LoVo (cell line): ENCODE measurements at regions not wholly inside any gene's neighbourhood (a gene's known extent, or its start where the extent isn't known, plus 50 kb on each side); places are given as distances from the start of the nearest gene placed in this dataset.

Experiments used
- DNase-seq: peaks from one replicate; pipeline ENCODE4 v3.0.0-alpha.2; 2016; ENCODE audit warnings: low spot score

DNA sequence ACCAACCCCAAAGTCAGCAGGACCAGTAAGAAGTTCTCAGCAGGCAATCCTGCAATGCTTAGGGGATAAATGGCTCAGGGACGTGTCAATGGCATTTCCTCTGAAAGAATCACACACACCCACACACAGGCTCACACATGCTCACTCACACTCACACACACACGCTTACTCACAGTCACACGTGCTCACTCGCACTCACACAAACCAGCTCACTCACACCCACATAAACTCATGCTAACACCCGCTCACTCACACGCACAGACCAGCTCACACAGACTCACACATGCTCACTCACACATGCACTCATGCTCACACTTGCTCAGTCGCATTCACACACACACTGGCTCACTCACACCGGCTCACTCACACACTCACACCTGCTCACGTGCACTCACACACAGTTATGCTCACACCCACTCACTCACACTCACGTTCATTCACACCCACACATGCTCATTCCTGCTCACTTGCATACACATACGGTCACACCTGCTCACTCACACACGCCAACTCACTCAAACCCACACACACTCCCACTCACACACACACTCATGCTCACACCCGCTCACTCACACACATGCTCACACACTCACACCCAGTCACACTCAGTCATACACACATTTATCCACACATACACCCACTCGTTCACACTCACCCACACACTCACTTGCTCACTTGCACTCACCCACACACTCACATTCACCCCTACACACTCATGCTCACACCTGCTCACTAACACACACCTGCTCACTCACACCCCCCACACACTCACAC lies 436.8 kb downstream of the BCL11B start:
- DNase-seq, result no peak

- no peak for DNase-seq
These were observed 436.2 kb downstream of the BCL11B start for GRCh38 chr14:98835825-98836100.

DNA sequence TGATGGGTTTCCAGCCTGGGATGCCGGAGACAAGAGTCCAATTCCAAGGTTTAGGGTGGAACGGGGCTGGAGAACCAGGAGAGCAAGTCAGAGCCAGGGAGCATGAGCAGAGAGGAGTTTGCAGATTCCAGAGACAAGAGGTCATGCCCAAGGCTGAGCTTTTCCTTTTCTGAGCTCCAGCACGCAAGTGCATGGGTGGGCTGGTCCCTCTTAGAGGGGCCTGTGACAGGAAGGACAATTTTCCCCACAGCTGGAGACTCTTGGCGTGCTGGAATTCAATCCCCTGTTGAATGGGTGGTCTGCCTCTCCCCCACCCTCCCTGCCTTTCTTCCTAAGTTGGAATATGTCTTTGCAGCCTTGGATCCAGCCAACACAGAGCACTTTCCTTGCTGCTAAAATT lies 431.9 kb downstream of the BCL11B start:
- DNase-seq, result no peak

GRCh38 chr14:98840511-98840910 lies 431.5 kb downstream of the BCL11B start:
- no peak for DNase-seq

GRCh38 chr14:98844456-98844855 lies 427.5 kb downstream of the BCL11B start:
- DNase-seq, result no peak

DNA sequence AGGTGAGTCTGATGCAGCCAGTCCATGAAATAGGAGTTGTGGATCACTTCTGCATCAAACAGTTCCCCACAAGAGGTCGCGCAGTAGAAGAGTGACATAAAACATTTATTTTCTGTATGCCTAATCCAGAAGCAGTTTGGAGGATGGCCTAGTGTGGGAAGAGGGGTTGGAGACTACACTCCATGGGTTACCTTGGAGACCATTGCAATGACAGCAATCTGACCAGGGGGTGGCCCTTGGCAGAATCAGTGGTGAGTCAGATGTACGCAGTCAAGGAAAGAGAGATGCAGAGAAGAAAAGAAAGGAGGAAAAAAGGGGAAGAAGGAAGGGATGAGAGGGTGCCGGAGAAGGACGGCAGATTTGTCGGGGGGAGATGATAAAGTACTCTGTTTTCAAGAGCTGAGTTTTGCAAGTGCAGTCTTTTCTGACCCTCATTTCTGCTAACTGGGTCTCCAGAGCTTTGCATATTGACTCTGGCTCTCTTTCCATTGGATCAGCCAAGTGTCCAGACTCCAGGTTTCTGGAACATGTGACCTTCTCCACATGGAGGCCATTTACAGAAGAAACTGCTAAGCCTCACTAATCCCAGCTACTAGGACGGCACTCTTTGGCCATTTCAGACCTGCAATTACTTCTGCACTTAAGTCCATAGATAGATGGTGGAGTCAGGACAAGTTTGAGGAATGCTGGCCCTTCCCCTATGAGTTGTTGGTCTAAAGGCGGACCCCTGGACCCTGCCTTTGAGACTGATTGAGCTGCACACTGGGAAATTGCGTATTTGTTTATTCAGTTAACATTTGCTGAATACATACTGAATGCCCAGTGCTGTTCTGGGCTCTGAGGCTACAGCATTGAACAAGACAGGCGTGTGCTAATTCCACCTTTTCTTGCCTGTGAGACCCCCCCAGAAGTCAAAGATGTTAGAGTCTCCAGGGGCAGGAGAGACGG lies 424.2 kb downstream of the BCL11B start:
- DNase-seq, result no peak

DNA sequence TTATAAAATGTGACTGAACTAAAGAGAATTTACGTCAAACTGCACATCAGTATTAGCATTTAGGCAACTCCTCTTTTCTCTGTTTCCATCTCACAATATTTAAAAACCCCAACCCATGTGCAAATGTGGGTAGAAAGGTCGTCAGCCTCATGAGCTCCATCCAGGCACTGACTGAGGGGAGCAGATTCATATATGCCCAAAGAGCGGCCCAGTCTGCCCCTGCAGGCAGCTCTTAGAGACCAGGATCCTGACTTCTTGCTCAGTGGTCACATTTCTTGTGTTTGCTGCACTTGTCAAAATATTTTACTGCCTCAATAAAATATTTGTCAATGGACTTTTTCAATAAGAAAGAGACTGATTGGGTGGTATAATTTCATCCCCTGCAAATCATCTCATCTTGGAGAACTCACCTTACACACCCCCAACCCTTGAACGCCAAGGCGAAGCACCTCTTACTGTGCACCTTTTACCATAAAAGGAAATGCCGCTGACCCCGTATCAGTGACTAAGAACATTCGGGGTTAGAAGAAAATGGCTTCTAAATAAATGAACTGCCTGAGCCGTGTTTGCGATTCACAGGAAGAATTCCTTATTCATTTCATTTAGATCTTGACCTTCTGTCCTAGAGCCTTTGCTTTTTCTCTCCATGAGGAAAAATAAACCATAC lies 418.8 kb downstream of the BCL11B start:
- no peak for DNase-seq

- no peak for DNase-seq
These were observed 415.9 kb downstream of the BCL11B start for GRCh38 chr14:98855926-98856715.

- no peak for DNase-seq
These were observed 413.8 kb downstream of the BCL11B start for GRCh38 chr14:98858158-98858557.

DNA sequence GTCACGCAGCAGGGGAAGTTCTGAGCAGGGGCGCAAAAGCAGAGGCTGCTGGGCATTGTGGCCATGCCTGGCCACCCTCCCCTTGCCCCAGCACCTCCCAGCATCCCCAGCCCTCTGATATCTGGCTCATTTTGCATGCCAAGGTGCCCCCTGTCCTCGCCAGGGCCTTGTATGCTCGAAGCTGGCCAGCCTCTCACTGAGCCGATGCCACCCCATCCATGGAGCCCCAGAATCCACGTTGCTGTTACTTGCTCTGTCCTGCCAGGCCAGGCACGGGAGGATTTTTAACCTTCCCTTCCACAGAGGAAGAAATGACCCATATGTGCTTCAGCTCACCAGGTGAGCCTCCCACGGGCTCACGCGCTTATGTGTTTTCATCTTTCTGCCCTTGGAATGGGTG lies 413.4 kb downstream of the BCL11B start:
- no peak for DNase-seq

DNA sequence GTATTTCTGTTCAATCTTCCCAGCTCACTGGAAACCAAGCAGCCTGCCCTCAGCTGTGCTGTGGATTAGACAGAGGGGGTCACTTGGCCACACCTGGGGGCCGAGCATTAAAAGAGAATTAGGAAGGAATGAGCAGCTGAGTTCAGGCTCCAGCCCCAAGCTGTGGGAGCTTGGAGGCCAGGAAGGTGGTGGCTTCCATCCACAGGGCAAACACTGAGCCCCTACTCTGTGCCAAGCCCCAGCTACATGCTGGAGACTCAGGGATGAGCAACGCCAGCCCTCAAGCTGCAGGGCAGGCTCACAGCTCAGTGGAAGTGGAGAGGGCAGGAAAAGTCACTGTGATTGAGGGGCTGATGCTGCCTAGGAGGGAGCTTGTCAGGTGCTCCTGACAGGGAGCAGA lies 412.7 kb downstream of the BCL11B start:
- DNase-seq, result no peak

DNA sequence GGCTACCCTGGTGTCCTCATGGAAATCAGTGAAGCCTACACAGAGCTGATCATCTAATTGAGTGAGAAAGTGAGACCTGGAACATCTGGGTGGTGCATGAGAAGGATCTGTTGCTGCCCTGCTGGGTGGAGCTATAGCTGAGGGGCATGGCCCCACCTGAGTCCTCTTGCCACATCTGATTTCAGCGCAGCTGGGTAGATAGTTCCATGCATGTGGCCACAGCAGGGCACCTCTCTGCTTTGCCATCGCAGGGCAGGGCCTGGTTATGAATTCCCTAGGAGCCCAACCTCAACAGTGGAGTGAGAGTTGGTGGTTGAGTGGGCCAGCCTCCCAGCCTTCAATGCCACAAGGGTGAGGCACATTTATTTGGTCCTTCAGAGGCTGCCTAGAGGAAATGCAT lies 407.8 kb downstream of the BCL11B start:
- no peak for DNase-seq

- DNase-seq, result no peak
These were observed 404.9 kb downstream of the BCL11B start for GRCh38 chr14:98867146-98867545.

DNA sequence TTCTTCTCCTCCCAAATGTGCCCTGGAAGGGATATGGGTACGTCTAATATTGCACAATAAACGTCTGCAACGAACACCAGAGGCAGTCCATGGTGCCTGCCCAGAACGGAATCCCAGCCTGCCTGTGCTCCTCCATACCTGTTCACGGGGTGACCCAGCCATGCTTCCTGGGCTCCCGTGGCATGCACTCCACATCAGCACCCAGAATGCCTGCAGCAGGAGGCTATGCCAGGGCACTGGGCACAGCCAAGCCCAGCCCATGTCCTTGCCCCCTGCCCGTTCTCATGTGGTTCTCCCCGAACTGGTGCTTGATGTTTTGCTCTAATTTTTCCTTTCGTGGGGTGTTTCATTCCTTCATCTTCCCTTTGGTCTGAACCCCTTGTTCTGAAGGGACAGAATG lies 404.3 kb downstream of the BCL11B start:
- DNase-seq, result no peak

- DNase-seq, result no peak
These were observed 403.1 kb downstream of the BCL11B start for GRCh38 chr14:98868866-98869265.

DNA sequence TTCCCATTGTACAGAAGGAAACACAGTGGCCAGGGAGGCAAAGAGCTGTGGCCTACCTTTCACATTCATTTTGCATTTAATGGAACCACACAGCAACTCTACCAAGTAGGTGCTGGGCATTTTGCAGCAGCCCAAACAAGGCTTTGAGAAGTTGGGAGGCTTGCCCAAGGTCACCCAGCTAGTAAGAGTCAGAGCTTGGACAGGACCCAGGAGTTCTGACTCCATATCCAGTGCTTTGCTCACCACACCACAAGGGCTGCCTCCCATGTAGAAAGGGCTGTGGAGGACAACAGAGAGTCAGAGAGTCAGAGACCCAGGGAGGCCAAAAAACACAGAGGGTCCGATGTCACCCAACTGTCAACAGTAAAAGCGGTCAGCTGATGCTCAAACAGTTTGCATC lies 400.2 kb downstream of the BCL11B start:
- DNase-seq, result no peak

GRCh38 chr14:98877065-98877464 lies 394.9 kb downstream of the BCL11B start:
- no peak for DNase-seq

- no peak for DNase-seq
These were observed 393.7 kb downstream of the BCL11B start for GRCh38 chr14:98878282-98878681.

GRCh38 chr14:98886982-98887381 lies 385.0 kb downstream of the BCL11B start:
- peak; percentile 6 for DNase-seq

- no peak for DNase-seq
These were observed 383.7 kb downstream of the BCL11B start for GRCh38 chr14:98888281-98888680.

DNA sequence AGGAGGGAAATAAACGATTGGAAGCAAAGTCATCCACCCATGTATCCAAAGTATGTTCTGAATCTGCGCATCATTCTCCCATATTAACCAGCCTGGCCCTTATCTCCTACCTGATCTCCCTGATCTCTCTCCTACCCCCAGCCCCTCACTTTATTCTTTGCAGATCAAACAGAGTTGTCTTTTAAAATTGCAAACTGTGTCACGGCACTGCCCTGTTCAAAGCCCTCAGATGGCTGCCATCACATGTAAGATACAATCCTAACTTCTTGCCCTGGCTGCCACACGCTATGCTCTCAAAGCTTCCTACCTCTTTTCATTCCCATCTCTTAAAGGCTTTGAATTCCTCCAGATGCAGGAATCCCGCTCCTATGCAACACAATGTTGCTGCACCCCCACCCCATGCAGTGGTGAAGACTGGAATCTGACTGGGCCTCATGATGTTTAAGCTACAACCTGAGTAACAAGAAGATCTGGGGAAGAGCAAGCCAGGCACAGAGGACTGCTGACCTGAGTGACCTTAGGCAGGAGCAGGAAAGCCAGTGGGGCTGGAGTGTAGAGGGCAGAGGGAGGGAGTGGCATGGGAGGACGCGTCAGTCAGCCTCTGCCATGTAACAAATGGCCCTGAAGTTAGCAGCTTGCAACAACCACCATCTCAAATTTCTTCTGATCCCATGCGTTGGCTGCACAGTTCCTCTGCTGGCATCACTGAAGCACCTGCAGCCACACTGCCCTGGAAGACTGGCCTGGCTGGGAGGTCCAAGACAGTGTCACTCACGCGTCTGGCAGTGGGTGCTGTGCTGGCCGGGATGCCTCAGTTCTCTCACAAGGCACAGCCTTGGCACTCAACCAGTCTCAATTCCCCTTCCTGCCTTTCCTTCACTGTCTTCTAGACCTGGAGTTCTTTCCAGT lies 382.8 kb downstream of the BCL11B start:
- DNase-seq, result no peak
